ENCODE measurements at regions not wholly inside any gene's neighbourhood (a gene's known extent, or its start where the extent isn't known, plus 50 kb on each side); places are given as distances from the start of the nearest gene placed in this dataset.

GRCh38 chr6:80468398-80468797 is 361.9 kb downstream of the BCKDHB start:
- TF ChIP-seq CTCF (conservative IDR thresholded peaks at IDR 0.05; ENCODE audit: low read depth, low read length): no peak
- TF ChIP-seq EZH2 (IDR thresholded peaks at IDR 0.05; ENCODE audit: borderline replicate concordance, low read depth, low read length, poor library complexity, severe bottlenecking): no peak
